Activated naive CD8-positive, alpha-beta T cell treated with anti-CD3 and anti-CD28 coated beads for 36 hours (primary cell): ENCODE measurements at regions not wholly inside any gene's neighbourhood (a gene's known extent, or its start where the extent isn't known, plus 50 kb on each side); places are given as distances from the start of the nearest gene placed in this dataset.

ENCODE experiments used
- DNase-seq: peaks from one replicate; pipeline ENCODE4 v3.0.0; 2021
- H3K27ac Mint-ChIP-seq: one replicate; pipeline ENCODE4 v1.8.0; 2022; ENCODE audit warnings: mild to moderate bottlenecking, moderate library complexity, mixed read lengths
- H3K27me3 Mint-ChIP-seq: one replicate; pipeline ENCODE4 v1.8.0; 2022; ENCODE audit warnings: mild to moderate bottlenecking, mixed read lengths
- H3K36me3 Mint-ChIP-seq: one replicate; pipeline ENCODE4 v1.8.0; 2021; ENCODE audit warnings: mild to moderate bottlenecking, mixed read lengths
- H3K4me1 Mint-ChIP-seq: one replicate; pipeline ENCODE4 v1.8.0; 2021; ENCODE audit warnings: mixed read lengths
- H3K4me3 Mint-ChIP-seq: one replicate; pipeline ENCODE4 v1.8.0; 2022; ENCODE audit warnings: mild to moderate bottlenecking, moderate library complexity, mixed read lengths
- H3K9me3 Mint-ChIP-seq: one replicate; pipeline ENCODE4 v1.8.0; 2022; ENCODE audit warnings: mixed read lengths

DNA sequence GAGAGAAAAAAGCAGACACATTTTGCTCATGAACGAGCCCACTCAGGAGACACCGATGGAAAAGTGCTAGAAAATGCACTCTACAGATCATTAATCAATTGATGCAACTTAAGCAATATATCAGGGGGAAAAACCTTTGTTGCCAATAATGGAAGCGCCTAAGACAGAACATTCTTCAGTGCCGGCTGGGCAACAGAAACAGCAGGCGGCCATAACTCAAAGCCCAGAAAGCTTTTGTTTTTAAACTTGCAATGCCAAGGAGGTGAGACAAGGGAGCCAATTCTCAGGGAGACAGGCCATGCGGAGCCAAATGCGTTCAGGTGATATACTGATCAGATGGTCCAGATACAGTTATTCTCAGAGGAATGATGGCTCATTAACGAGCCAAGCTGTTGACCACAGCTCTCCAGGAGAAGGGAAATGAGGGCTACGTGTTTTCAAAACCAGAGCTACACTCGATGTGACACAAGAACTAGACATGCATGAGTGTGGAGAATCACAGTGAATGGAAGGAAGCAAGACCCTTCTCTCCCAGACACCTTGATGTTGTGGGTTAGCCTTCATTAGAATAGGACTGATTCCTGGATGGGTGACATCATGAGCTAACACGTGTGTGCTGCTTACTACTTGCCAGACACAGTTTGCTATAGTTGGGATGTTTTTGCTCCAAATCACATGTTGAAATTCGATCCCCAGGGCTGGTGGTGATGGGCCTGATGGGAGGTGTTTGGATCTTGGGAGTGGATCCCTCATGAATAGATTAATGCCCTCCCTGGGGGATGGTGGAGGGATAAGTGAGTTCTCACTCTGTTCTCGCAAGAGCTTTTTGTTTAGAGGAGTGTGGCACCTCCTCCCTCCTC is 79.1 kb upstream of the KCNMA1 start:
- Mint-ChIP-seq H3K36me3 (no peaks in the 10 kb centered on the region), H3K27ac (no peak overlapping the region), H3K4me1 (no peaks in the 10 kb centered on the region), H3K27me3 (peaks cover 17% of the 10 kb centered on the region), H3K4me3 (no peak overlapping the region), H3K9me3 (no peaks in the 10 kb centered on the region)
- DNase-seq: no peak

GRCh38 chr10:77715536-77715935 is 77.9 kb upstream of the KCNMA1 start:
- H3K27me3 Mint-ChIP-seq: peaks cover 27% of the 10 kb centered on the region
- H3K27ac Mint-ChIP-seq: no peak overlapping the region
- peaks cover 5% of the 10 kb centered on the region for H3K4me1 Mint-ChIP-seq
- no peaks in the 10 kb centered on the region for H3K9me3 Mint-ChIP-seq
- no peak for DNase-seq
- no peaks in the 10 kb centered on the region for H3K36me3 Mint-ChIP-seq
- no peak overlapping the region for H3K4me3 Mint-ChIP-seq

DNA sequence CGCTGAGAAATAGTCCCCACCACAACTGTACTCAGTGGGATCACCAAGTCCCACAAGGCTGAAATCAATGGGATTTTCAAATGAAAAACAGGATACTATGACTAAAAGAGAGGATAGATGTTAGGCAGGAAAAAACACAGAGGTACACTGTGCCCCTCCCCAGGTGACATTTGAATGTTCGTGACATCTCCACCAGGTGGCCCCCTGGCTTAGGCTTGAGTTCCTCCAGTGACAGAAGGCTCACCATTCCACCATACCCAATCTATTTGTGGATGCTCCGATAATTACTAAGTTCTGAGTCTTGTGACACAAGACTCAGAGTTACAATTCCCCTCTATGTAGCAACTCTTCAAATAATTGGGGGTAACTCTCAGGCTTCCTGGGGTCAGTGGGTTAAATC is 77.5 kb upstream of the KCNMA1 start:
- Mint-ChIP-seq H3K36me3 (no peaks in the 10 kb centered on the region), H3K9me3 (no peaks in the 10 kb centered on the region), H3K27me3 (peaks cover 31% of the 10 kb centered on the region), H3K27ac (no peak overlapping the region), H3K4me3 (no peak overlapping the region), H3K4me1 (peaks cover 5% of the 10 kb centered on the region)
- no peak for DNase-seq

GRCh38 chr10:77713521-77714280 is 76.1 kb upstream of the KCNMA1 start:
- DNase-seq: no peak
- Mint-ChIP-seq H3K4me3 (no peak overlapping the region), H3K27me3 (peaks cover 31% of the 10 kb centered on the region), H3K4me1 (peaks cover 5% of the 10 kb centered on the region), H3K27ac (no peak overlapping the region), H3K36me3 (no peaks in the 10 kb centered on the region), H3K9me3 (no peaks in the 10 kb centered on the region)

DNA sequence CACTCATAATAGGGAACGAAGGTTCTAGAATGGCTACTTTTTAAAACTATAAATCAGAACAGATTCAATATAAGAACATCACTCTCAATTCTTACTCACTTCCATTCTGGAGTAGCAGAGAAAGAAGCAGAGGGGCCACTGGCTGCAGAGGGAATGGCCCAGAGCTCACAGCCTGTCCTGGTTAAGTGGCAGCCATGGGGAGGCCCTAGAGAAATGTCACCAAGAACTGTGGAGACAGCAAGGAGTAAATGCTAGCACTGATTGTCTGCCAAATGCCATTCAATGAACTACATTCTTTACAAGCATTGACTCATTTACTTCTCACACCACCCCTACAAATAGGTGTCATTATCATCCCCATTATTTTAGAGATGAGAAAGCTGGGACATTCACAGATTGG is 74.6 kb upstream of the KCNMA1 start:
- Mint-ChIP-seq H3K27ac (no peak overlapping the region), H3K27me3 (peaks cover 27% of the 10 kb centered on the region), H3K36me3 (no peaks in the 10 kb centered on the region), H3K4me1 (peaks cover 5% of the 10 kb centered on the region), H3K4me3 (no peak overlapping the region), H3K9me3 (no peaks in the 10 kb centered on the region)
- DNase-seq: no peak

DNA sequence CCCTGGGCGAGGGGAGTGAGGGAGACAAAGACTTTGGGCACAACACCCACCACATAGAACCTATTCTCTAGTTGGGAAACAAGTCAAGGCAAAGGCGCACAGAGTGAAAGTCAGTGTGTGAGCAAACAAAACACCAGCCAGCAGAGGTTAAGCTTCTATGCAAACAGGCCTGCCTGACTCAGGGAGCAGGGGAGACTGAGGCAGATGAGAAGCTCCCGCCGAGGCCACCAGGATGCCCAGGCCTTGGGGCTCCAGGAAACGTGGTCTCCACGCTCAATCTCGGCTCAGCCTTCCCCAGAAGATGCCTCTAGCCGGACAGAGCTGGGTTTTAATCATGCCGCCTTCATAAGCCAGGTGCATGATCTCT is 74.1 kb upstream of the KCNMA1 start:
- Mint-ChIP-seq H3K4me3 (peak overlapping the region; percentile 60), H3K9me3 (no peaks in the 10 kb centered on the region), H3K27ac (no peak overlapping the region), H3K36me3 (no peaks in the 10 kb centered on the region), H3K27me3 (peaks cover 27% of the 10 kb centered on the region), H3K4me1 (peaks cover 5% of the 10 kb centered on the region)
- DNase-seq: no peak

DNA sequence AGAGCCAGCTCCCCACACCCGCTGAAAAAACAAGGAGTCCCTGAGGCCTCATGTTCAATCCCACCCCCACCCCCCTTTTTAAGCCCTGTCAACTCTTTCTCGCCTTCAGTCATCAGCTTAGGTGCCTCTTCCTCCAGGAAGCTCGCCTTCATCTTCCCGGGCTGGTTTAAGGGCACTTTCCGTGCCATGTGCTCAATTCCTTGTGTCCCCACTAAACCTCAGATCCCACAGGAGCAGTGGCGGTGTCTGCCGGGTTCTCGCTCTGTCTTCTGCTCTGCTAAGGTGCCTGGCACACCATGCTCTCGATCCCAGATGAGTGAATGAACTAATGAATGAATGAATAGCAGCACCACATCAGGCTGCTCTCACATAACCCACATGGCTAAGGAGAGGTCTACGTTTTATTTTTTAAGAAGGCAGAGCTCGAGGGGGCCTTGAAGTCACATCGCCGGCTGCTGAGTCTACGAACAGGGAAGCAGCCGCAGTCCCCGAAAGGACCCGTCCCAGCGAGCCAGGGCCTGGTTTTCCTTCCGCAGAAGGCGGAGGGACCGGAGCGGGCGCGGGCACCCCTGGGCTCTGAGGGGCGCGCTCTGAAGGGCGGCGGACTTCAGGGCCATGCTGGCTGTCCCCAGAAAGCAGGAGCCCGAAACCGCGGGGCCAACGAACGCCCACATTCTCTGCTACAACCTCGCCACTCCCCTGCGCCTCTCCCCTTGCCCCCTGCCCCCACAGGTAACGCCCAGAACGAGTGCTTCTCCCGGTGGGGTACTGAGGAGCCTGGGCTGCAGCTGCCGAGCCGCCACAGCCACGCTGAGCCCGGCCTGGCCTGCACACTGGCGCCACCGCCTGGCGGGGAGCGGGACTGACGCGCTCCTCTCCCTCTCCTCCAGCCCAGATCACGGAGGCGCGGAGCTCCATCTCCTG is 73.4 kb upstream of the KCNMA1 start:
- H3K27ac Mint-ChIP-seq: no peak overlapping the region
- H3K36me3 Mint-ChIP-seq: no peaks in the 10 kb centered on the region
- H3K27me3 Mint-ChIP-seq: peaks cover 27% of the 10 kb centered on the region
- H3K4me3 Mint-ChIP-seq: peak overlapping the region; percentile 60
- no peaks in the 10 kb centered on the region for H3K9me3 Mint-ChIP-seq
- peak; percentile 77 for DNase-seq
- H3K4me1 Mint-ChIP-seq: peaks cover 5% of the 10 kb centered on the region

- Mint-ChIP-seq H3K27ac (no peak overlapping the region), H3K4me3 (no peak overlapping the region), H3K36me3 (no peaks in the 10 kb centered on the region), H3K9me3 (no peaks in the 10 kb centered on the region), H3K27me3 (peaks cover 31% of the 10 kb centered on the region), H3K4me1 (peaks cover 5% of the 10 kb centered on the region)
- no peak for DNase-seq
Measured at GRCh38 chr10:77710081-77710551, 72.5 kb upstream of the KCNMA1 start.

- Mint-ChIP-seq H3K27me3 (peaks cover 26% of the 10 kb centered on the region), H3K9me3 (no peaks in the 10 kb centered on the region), H3K4me3 (no peak overlapping the region), H3K27ac (no peak overlapping the region), H3K4me1 (peaks cover 5% of the 10 kb centered on the region), H3K36me3 (no peaks in the 10 kb centered on the region)
- no peak for DNase-seq
Measured at GRCh38 chr10:77707570-77707969, 70.0 kb upstream of the KCNMA1 start.

- Mint-ChIP-seq H3K4me3 (no peak overlapping the region), H3K36me3 (no peaks in the 10 kb centered on the region), H3K9me3 (no peaks in the 10 kb centered on the region), H3K27me3 (peaks cover 17% of the 10 kb centered on the region), H3K4me1 (no peaks in the 10 kb centered on the region), H3K27ac (no peak overlapping the region)
- DNase-seq: no peak
Measured at GRCh38 chr10:77702166-77702565, 64.6 kb upstream of the KCNMA1 start.

- Mint-ChIP-seq H3K36me3 (no peaks in the 10 kb centered on the region), H3K4me1 (no peaks in the 10 kb centered on the region), H3K9me3 (no peaks in the 10 kb centered on the region), H3K4me3 (no peak overlapping the region), H3K27ac (no peak overlapping the region), H3K27me3 (peaks cover 18% of the 10 kb centered on the region)
- DNase-seq: no peak
Measured at GRCh38 chr10:77700086-77700485, 62.5 kb upstream of the KCNMA1 start.

- Mint-ChIP-seq H3K27ac (no peak overlapping the region), H3K4me1 (no peaks in the 10 kb centered on the region), H3K27me3 (peaks cover 17% of the 10 kb centered on the region), H3K9me3 (no peaks in the 10 kb centered on the region), H3K36me3 (no peaks in the 10 kb centered on the region), H3K4me3 (no peak overlapping the region)
- no peak for DNase-seq
Measured at GRCh38 chr10:77699080-77699645, 61.6 kb upstream of the KCNMA1 start.

DNA sequence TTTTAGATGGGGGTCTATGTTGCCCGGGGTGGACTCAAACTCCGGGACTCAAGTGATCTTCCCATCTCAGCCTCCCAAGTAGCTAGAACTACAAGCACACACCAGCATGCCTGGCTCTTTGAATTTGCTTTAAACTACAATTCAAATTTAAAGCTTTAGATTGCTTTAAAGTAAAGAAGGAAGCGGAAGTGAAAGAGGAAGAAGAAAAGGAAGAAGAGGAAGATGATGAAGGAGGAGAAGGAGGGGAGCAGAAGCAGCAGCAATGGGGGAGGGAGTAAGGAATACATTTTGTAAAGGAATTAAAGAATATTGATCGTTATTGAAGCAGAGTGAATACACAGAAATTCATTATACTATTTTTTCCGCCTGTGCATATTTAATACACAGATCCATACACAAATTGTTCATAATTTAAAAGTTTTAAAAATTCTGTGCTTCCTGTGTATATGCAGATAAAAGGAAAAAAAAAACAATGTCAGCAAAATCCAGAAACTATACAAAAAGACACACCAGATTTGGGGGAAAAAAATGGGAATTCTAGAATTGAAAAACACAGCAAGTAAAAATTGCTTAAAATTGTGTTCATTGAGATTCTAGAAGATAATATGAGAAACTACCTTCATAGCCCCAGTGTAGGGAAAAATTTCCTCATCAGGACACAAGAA is 60.8 kb upstream of the KCNMA1 start:
- Mint-ChIP-seq H3K27me3 (peaks cover 17% of the 10 kb centered on the region), H3K27ac (no peak overlapping the region), H3K36me3 (no peaks in the 10 kb centered on the region), H3K4me1 (no peaks in the 10 kb centered on the region), H3K9me3 (no peaks in the 10 kb centered on the region), H3K4me3 (no peak overlapping the region)
- DNase-seq: no peak

- Mint-ChIP-seq H3K36me3 (no peaks in the 10 kb centered on the region), H3K27ac (no peak overlapping the region), H3K4me3 (no peak overlapping the region), H3K4me1 (no peaks in the 10 kb centered on the region), H3K27me3 (peaks cover 24% of the 10 kb centered on the region), H3K9me3 (no peaks in the 10 kb centered on the region)
- no peak for DNase-seq
Measured at GRCh38 chr10:77696584-77696983, 59.0 kb upstream of the KCNMA1 start.
